Thyroid gland (tissue), 4 donors: ENCODE measurements at regions not wholly inside any gene's neighbourhood (a gene's known extent, or its start where the extent isn't known, plus 50 kb on each side); places are given as distances from the start of the nearest gene placed in this dataset.
"Not testable (repeated sequence)": the region's sequence is repeated elsewhere in the genome, so short reads cannot be mapped to it uniquely, and the experiment has no call there.

Experiments
- DNase-seq, 2 donors: peaks; one replicate each; pipeline ENCODE4 v3.0.0-alpha.2; 2019
- H3K27ac ChIP-seq, 3 donors: fragments of 200-600 bp; sonication (generic); 1 replicate in 2 of 3; 2 replicates in 1 of 3; pipeline ENCODE4 v1.5.1; 2016 to 2019; ENCODE audit warnings: mild to moderate bottlenecking in 1 of 3, moderate library complexity in 1 of 3
- H3K27me3 ChIP-seq: fragments of 200-600 bp; sonication (generic); one replicate; pipeline ENCODE4 v1.5.1; 2019
- H3K36me3 ChIP-seq, 2 donors: fragments of 200-600 bp; sonication (generic); one replicate each; pipeline ENCODE4 v1.5.1; 2016 to 2019
- H3K4me1 ChIP-seq, 2 donors: fragments of 200-600 bp; sonication (generic); one replicate each; pipeline ENCODE4 v1.5.1; 2017 to 2019
- H3K4me3 ChIP-seq, 3 donors: fragments of 200-600 bp; sonication (generic); replicated peaks in 1 of 3; 1 replicate in 2 of 3; 2 replicates in 1 of 3; pipeline ENCODE4 v1.5.1; 2016; ENCODE audit warnings: mild to moderate bottlenecking in 1 of 3
- H3K9me3 ChIP-seq: fragments of 200-600 bp; sonication (generic); one replicate; pipeline ENCODE4 v1.5.1; 2017
- CTCF ChIP-seq, 6 experiments: fragments of 200-600 bp in 3 of 6; fragments of 450-650 bp in 3 of 6; sonication (generic) in 3 of 6; IDR thresholded peaks; one replicate each; pipeline ENCODE4 v1.5.1; 2016 to 2019; ENCODE audit warnings: antibody characterized with exemption in 6 of 6, mild to moderate bottlenecking in 2 of 6, inconsistent platforms in 1 of 6, moderate library complexity in 1 of 6
- POLR2A ChIP-seq, 2 donors: fragments of 450-650 bp; IDR thresholded peaks; one replicate each; pipeline ENCODE4 v1.6.1; 2017; ENCODE audit warnings: antibody characterized with exemption in 2 of 2, mild to moderate bottlenecking in 2 of 2, moderate library complexity in 1 of 2
- WGBS, 2 donors: methylation state at CpG; one replicate each; pipeline ENCODE4 v1.1.5; 2017; 5-methylcytosine and 5-hydroxymethylcytosine counted together
- intact Hi-C: fragments of 100-400 bp; cut with DNase I; formaldehyde crosslinking; loops from one replicate; pipeline ENCODE4 v1.15.1; 2023

GRCh38 chr1:121092329-121092968, 91.7 kb downstream of the FAM72B start:
- H3K4me3 ChIP-seq, H3K9me3 ChIP-seq, H3K36me3 ChIP-seq, H3K27me3 ChIP-seq, H3K4me1 ChIP-seq, intact Hi-C loops, H3K27ac ChIP-seq: not testable (repeated sequence)
- peak in 1 of 2 donors; percentile 1 for DNase-seq
- WGBS, 2 donors = 50% methylated on average over 1 of the region's 2 CpGs; no CpG with 5 or more reads in 1 of the 2 donors

DNA sequence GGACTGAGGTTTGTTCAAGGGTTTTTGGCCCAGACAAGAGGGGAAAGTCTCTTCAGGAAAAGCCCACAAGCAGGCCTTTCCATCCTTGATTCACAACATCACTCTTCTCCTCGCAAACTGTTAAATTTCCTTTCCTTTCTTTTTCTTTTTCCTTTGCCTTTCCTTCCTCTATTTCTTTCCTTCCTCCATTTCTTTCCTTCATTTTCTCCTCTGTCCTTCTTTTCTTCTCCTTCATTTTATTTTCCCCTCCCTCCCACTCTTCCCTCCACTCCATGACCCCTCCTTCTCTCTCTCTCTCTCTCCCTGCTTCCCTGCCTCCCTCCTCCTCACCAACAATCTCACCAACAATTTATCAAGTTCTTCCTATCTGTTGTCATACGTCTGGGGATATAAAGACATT, 89.1 kb downstream of the FAM72B start:
- H3K4me3 ChIP-seq, intact Hi-C loops, DNase-seq, H3K36me3 ChIP-seq, H3K27ac ChIP-seq, H3K9me3 ChIP-seq, H3K4me1 ChIP-seq, H3K27me3 ChIP-seq: not testable (repeated sequence)
- 93 to 97% methylated on average over 2 of the region's 2 CpGs for WGBS, 2 donors

DNA sequence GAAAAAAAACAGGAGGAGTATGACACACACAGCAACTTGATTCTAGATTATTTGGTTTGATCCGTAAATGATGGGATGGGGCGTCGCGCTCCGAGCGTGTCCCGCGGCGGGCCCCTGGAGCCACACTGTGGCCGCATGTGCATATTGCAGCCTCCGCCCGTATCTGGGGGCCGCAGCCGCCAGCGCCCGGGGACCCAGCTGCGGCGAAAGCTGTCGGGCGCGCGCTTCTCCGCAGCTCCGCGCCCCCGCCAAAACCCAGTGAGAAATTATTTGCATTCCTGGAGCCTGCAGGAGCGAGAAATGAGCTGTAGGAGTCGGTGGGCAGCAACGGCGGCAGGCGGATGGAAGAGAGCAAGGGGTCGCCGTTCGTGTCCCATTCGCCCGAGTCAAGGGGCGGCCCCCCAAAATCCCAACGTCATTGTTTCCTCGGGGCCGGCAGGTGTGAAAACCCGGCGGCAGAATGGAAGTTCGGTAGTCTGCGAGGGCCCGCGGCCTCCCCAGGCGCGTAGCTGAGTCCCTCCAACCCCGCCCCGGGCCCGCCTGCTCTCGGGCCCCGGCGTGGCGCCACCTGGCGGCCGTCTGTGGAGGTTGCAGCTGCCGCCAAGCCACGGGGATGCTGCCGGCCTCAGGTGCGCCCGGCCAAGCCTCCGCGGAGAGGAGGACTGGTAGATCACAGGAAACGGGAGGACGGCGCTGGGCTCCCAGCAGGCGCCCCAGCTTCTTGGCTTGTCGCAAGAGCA, 86.8 kb downstream of the FAM72B start:
- WGBS, 2 donors = 2% methylated on average over 10 of the region's 69 CpGs; no CpG with 5 or more reads in 1 of the 2 donors
- H3K27me3 ChIP-seq, H3K4me1 ChIP-seq, H3K9me3 ChIP-seq, intact Hi-C loops, H3K36me3 ChIP-seq: not testable (repeated sequence)
- peak; percentile 82 to 87 for DNase-seq
- H3K4me3 ChIP-seq = peak overlapping the region in 1 of 3 donors; percentile 27
- peak overlapping the region in 2 of 3 donors; percentile 45 to 74 for H3K27ac ChIP-seq
- TF ChIP-seq POLR2A (IDR thresholded peaks at IDR 0.05) (peak; percentile 26 to 76), CTCF (IDR thresholded peaks at IDR 0.05) (peak; percentile 29 to 96 (median 46))

- H3K9me3 ChIP-seq, H3K27me3 ChIP-seq, H3K36me3 ChIP-seq, H3K4me1 ChIP-seq, intact Hi-C loops: not testable (repeated sequence)
- DNase-seq = peak; percentile 27 to 39
- WGBS, 2 donors = no CpG with 5 or more reads among the region's 21 CpGs
- Histone ChIP-seq H3K4me3 (peak overlapping the region in 2 of 3 donors; percentile 21 to 27), H3K27ac (peak overlapping the region in 2 of 3 donors; percentile 45 to 74)
Measured at GRCh38 chr1:121097867-121098215, 86.3 kb downstream of the FAM72B start.

DNA sequence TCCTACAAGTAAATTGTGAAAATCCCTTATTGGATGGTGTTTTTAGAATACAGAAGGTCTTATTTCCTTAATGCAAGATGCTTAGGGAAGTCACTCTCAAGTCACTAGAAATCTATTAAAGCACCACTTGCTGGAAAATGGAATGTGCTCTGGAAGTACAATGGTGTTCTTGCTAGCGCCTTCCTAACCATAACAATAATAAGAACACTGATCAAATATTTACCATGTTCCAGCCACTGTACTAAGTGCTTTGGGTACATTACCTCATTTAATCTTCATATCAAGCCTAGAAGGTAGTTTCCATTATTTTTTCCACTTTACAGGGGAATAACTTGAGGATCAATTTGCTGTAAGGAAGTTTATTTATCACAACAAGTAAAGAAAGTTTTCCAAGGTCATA, 75.1 kb downstream of the FAM72B start:
- WGBS, 2 donors = 93 to 100% methylated on average over 1 of the region's 1 CpG
- H3K9me3 ChIP-seq, H3K4me1 ChIP-seq, H3K27ac ChIP-seq, DNase-seq, H3K36me3 ChIP-seq, H3K27me3 ChIP-seq, intact Hi-C loops, H3K4me3 ChIP-seq: not testable (repeated sequence)

DNA sequence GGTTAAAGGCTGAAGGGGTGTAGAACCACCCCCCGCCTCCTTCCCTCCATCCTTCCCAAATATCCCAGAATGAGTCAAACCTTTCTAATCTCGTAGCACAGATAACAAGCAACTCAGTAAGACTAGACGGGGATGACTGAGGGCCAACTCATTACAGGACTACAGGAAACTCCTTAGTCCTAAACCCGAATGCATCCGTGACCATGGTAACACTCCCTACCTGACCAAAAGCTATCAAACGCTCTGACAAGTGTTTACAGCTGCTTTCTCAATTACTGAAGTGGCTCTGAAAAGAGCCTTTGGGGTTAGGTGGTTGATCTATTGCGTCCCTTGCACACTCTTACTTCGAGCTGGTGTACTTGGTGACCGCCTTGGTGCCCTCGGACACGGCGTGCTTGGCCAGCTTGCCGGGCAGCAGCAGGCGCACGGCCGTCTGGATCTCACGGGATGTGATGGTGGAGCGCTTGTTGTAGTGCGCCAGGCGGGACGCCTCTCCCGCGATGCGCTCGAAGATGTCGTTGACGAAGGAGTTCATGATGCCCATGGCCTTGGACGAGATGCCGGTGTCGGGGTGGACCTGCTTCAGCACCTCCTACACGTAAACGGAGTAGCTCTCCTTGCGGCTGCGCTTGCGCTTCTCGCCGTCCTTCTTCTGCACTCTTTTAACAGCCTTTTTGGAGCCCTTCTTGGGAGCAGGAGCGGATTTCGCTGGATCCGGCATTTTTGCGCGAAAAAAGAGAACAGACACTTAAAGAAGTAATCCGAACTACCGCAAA, 67.4 kb downstream of the FAM72B start:
- DNase-seq = peak; percentile 16 to 37
- H3K9me3 ChIP-seq, intact Hi-C loops, H3K4me1 ChIP-seq, H3K36me3 ChIP-seq, H3K27me3 ChIP-seq: not testable (repeated sequence)
- peak in 1 of 2 donors; percentile 59 for TF ChIP-seq POLR2A (IDR thresholded peaks at IDR 0.05)
- WGBS, 2 donors = 12 to 45% methylated on average over 6 to 17 of the region's 44 CpGs
- peak overlapping the region in 1 of 3 donors; percentile 35 for H3K4me3 ChIP-seq
- H3K27ac ChIP-seq = peak overlapping the region in 1 of 3 donors; percentile 50

DNA sequence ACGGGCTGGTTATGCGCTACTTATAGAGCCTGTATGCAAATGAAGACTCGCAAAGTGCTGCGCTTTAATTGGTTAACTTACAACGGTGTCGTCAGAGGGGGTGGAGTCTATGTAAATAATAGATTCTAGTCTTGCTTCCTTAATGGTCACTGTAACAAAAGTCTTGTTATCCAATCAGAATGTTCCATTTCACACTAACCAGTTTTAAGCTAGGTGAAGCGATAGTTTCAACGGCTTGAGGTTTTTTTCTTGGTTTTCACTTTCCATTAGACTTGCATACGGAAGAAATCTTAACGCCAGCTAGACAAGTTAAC, 66.9 kb downstream of the FAM72B start:
- H3K27ac ChIP-seq, H3K4me3 ChIP-seq, H3K27me3 ChIP-seq, H3K9me3 ChIP-seq, H3K36me3 ChIP-seq, intact Hi-C loops, H3K4me1 ChIP-seq, DNase-seq: not testable (repeated sequence)
- 10 to 14% methylated on average over 9 to 10 of the region's 10 CpGs for WGBS, 2 donors
